AG10803 (cell line): ENCODE measurements at regions not wholly inside any gene's neighbourhood (a gene's known extent, or its start where the extent isn't known, plus 50 kb on each side); places are given as distances from the start of the nearest gene placed in this dataset.

Experiments used
- DNase-seq: peaks from one replicate; pipeline ENCODE4 v3.0.0; 2010; ENCODE audit warnings: low read depth
- H3K4me3 ChIP-seq: 2 replicates; pipeline ENCODE4 v1.5.1; 2011; ENCODE audit warnings: mild to moderate bottlenecking, low read length, control low read depth
- CTCF ChIP-seq: conservative IDR thresholded peaks from 2 replicates; pipeline ENCODE4 v1.5.1; 2011; ENCODE audit warnings: mild to moderate bottlenecking, low read length, control low read depth, inconsistent platforms

GRCh38 chr4:57291911-57292310 is 181.7 kb upstream of the IGFBP7 start:
- TF ChIP-seq CTCF: no peak

GRCh38 chr4:57287687-57288604 is 177.8 kb upstream of the IGFBP7 start:
- TF ChIP-seq CTCF: no peak
- no peak overlapping the region for H3K4me3 ChIP-seq
- no peak for DNase-seq

More at GRCh38 chr4:57291911-57292310, 181.7 kb upstream of the IGFBP7 start:
- DNase-seq: no peak
- H3K4me3 ChIP-seq: no peak overlapping the region

- no peak for TF ChIP-seq CTCF
- no peak for DNase-seq
- no peak overlapping the region for H3K4me3 ChIP-seq
Observed at GRCh38 chr4:57282933-57283310, 172.7 kb upstream of the IGFBP7 start.

- no peak for TF ChIP-seq CTCF
- no peak overlapping the region for H3K4me3 ChIP-seq
- DNase-seq: no peak
Observed at GRCh38 chr4:57280481-57280880, 170.3 kb upstream of the IGFBP7 start.

GRCh38 chr4:57278780-57279179 is 168.6 kb upstream of the IGFBP7 start:
- DNase-seq: no peak
- H3K4me3 ChIP-seq: no peak overlapping the region
- TF ChIP-seq CTCF: no peak

GRCh38 chr4:57274082-57274481 is 163.9 kb upstream of the IGFBP7 start:
- TF ChIP-seq CTCF: no peak
- no peak overlapping the region for H3K4me3 ChIP-seq

GRCh38 chr4:57270346-57270745 is 160.2 kb upstream of the IGFBP7 start:
- DNase-seq: no peak
- TF ChIP-seq CTCF: no peak
- H3K4me3 ChIP-seq: no peak overlapping the region

More at GRCh38 chr4:57274082-57274481, 163.9 kb upstream of the IGFBP7 start:
- no peak for DNase-seq
